Activated naive CD4-positive, alpha-beta T cell treated with anti-CD3 and anti-CD28 coated beads for 36 hours (primary cell): ENCODE measurements at regions not wholly inside any gene's neighbourhood (a gene's known extent, or its start where the extent isn't known, plus 50 kb on each side); places are given as distances from the start of the nearest gene placed in this dataset.

ENCODE experiments used
- CTCF ChIA-PET: fragments of 350-600 bp; sonication (Branson Sonifier 250); formaldehyde crosslinking; loops from one replicate; lab custom pipeline; 2021; ENCODE audit warnings: antibody characterized with exemption; lab: Charles Lee
- DNase-seq: peaks from one replicate; pipeline ENCODE4 v3.0.0-alpha.2; 2020
- H3K27ac Mint-ChIP-seq: one replicate; pipeline ENCODE4 v1.8.0; 2021; ENCODE audit warnings: mild to moderate bottlenecking, mixed read lengths
- H3K27me3 Mint-ChIP-seq: one replicate; pipeline ENCODE4 v1.8.0; 2021; ENCODE audit warnings: low read depth, mixed read lengths
- H3K36me3 Mint-ChIP-seq: one replicate; pipeline ENCODE4 v1.8.0; 2021; ENCODE audit warnings: low read depth, mixed read lengths
- H3K4me1 Mint-ChIP-seq: one replicate; pipeline ENCODE4 v1.8.0; 2021; ENCODE audit warnings: low read depth, mixed read lengths
- H3K4me3 Mint-ChIP-seq: one replicate; pipeline ENCODE4 v1.8.0; 2021; ENCODE audit warnings: mild to moderate bottlenecking, moderate library complexity, mixed read lengths
- H3K9me3 Mint-ChIP-seq: one replicate; pipeline ENCODE4 v1.8.0; 2021; ENCODE audit warnings: mixed read lengths
- intact Hi-C: fragments of 100-400 bp; cut with micrococcal nuclease; formaldehyde crosslinking; loops from one replicate; pipeline ENCODE4 v1.15.1; 2023

- intact Hi-C loops: no loop called here
- Mint-ChIP-seq H3K4me1 (peaks cover 24% of the 10 kb centered on the region), H3K9me3 (peaks cover 6% of the 10 kb centered on the region), H3K27ac (peak overlapping the region; percentile 37), H3K36me3 (no peaks in the 10 kb centered on the region), H3K27me3 (no peaks in the 10 kb centered on the region), H3K4me3 (no peak overlapping the region)
- DNase-seq: peak; percentile 35
- CTCF ChIA-PET: no interaction called here
These were observed 119.4 kb downstream of the MRPS6 start for GRCh38 chr21:34192646-34193285.

DNA sequence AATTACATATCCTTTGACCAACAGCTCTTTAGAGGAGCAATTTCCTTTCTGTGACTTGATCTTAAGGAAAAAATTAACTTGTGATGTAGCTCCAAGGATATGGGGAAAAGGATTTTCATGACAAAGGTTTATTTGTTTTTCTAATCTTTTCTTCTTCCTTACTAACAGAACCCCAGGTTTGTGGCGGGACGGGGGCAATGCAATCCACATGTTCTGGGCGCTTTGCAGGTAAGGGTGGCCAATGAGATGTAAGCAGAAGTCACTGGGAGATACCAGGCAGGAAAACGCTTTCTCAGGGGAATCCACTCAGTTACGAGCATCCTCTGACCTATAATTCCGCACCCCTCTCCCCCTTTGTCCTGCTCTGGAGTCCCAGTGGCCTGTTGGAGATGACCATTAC lies 122.0 kb downstream of the MRPS6 start:
- no peak overlapping the region for H3K27ac Mint-ChIP-seq
- H3K27me3 Mint-ChIP-seq: no peaks in the 10 kb centered on the region
- peaks cover 6% of the 10 kb centered on the region for H3K9me3 Mint-ChIP-seq
- peaks cover 45% of the 10 kb centered on the region for H3K4me1 Mint-ChIP-seq
- no peak for DNase-seq
- no peaks in the 10 kb centered on the region for H3K36me3 Mint-ChIP-seq
- CTCF ChIA-PET: no interaction called here
- H3K4me3 Mint-ChIP-seq: no peak overlapping the region
- intact Hi-C loops: no loop called here

DNA sequence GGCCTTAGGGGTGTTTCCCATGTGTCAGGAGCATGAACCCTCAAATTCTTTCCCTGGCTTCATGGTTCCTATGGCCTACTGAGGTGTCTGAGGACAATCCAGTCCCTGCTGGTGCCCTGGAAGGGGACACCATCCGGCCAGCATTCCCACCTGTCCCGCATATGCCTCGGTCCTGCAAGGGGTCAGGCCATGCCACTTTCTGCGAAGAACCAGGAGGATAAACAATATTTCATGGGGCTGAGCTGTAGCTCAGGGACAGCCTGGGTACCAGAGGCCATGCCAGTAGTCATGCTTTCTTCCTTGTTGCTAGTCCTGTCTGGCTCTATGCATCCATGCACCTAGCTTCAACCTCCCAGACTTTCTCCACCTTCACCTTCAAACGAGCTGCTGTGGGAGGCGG lies 123.6 kb downstream of the MRPS6 start:
- Mint-ChIP-seq H3K36me3 (no peaks in the 10 kb centered on the region), H3K27ac (no peak overlapping the region), H3K9me3 (peaks cover 6% of the 10 kb centered on the region), H3K27me3 (no peaks in the 10 kb centered on the region), H3K4me1 (peaks cover 47% of the 10 kb centered on the region), H3K4me3 (no peak overlapping the region)
- no peak for DNase-seq
- CTCF ChIA-PET: no interaction called here
- intact Hi-C loops: no loop called here

GRCh38 chr21:34197561-34197960 lies 124.2 kb downstream of the MRPS6 start:
- Mint-ChIP-seq H3K36me3 (no peaks in the 10 kb centered on the region), H3K4me3 (no peak overlapping the region), H3K9me3 (peaks cover 6% of the 10 kb centered on the region), H3K27ac (no peak overlapping the region), H3K4me1 (peaks cover 48% of the 10 kb centered on the region), H3K27me3 (no peaks in the 10 kb centered on the region)
- intact Hi-C loops: no loop called here
- CTCF ChIA-PET: interaction anchor here (3.0 kb wide), 1 partner anchor 274 kb away, joined by 20 read pairs; no protein-coding TSS in a partner anchor
- no peak for DNase-seq

DNA sequence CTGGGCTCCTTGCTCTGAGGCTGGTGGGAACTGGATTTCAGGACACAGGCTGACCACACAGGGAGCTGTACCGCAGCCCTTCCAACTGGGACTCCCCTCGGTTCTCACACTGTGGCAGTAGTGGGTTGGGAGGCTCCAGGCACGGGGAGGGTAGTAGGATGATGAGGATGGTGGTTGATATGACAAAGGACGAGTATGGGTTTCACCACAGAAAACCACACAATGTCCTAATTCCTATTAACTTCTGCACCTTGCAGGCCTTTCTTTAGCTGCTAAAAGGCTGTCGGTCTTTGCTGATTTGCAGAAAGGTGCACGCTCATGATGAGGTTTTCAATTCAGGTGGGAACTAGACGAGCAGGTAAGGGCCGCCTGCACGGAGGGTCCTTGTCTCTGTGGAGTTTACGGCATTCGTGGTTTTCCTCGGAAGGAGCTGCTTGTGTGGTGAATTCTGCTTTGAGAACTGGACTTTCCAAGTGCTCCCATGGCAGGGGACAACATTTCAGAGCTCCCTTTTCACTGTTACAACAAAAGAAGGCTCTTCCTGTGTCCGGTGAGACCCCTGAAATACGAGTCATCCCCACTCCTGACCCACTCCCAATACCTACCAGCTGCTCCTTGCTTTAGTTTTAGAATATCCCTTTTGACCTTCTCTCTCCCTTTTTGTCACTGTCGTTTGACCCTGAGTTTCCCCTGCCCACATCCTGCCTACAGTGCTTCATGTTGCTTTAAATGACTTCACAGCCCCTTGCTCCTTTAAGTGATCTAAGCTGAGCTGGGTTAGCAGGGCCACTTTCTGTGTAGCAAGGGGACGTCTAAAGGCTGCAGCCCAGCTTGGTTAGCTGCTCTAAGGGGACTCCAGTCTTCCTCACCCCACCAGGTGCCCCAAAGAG lies 125.1 kb downstream of the MRPS6 start:
- Mint-ChIP-seq H3K27ac (peak overlapping the region; percentile 11), H3K36me3 (no peaks in the 10 kb centered on the region), H3K9me3 (peaks cover 6% of the 10 kb centered on the region), H3K4me1 (peaks cover 48% of the 10 kb centered on the region), H3K27me3 (no peaks in the 10 kb centered on the region), H3K4me3 (no peak overlapping the region)
- CTCF ChIA-PET: interaction anchor here (0.6 to 3.0 kb wide), 5 partner anchors 33 to 275 kb away, joined by 3 to 20 read pairs (median 4); no protein-coding TSS in a partner anchor
- DNase-seq: peak; percentile 71
- intact Hi-C loops: loop anchor here (2.0 kb wide), 2 partner anchors 70 to 124 kb away; no protein-coding TSS in a partner anchor

DNA sequence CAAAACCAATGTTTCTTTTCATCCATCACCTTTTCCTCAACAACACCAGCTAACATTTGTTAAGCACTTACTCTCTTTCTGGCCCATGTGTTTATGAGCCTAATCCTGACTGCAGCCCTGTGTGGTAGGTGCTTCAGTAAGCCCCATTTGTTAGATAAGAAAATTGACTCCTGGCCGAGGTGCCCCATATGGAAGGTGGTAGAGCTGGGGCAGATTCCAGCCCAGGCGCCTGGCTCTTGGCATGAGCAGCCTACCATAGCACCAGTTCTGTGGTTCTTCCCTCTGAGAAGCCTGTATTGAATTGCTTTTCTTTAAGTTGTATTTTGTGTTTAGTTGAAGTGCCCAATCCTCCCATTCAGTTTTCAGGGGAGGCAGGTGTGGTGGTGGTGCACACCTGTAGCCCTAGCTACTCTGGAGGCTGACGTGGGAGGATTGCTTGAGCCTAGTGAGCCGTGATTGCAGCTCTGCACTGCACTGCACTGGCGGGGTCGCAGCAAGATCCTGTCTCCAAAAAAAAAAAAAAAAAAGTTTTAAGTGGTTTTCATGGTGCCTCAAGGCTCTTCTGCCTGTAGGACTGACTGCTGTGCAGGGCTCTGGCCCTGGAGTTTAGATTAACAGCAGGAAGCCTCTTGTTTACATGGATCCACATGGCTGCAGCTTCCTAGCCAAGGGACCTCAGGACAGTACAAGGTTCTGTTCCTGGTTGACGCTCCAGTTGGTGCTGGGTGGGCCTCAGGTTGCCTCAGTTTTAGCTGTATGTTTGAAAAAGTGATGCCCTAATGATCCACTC lies 125.9 kb downstream of the MRPS6 start:
- Mint-ChIP-seq H3K27ac (peak overlapping the region; percentile 10), H3K27me3 (no peaks in the 10 kb centered on the region), H3K4me1 (peaks cover 46% of the 10 kb centered on the region), H3K36me3 (no peaks in the 10 kb centered on the region), H3K9me3 (no peaks in the 10 kb centered on the region), H3K4me3 (no peak overlapping the region)
- no peak for DNase-seq
- intact Hi-C loops: loop anchor here (2.0 kb wide), 2 partner anchors 71 to 125 kb away; no protein-coding TSS in a partner anchor
- CTCF ChIA-PET: interaction anchor here (0.6 to 3.0 kb wide), 5 partner anchors 74 to 410 kb away, joined by 3 to 20 read pairs (median 5); no protein-coding TSS in a partner anchor

GRCh38 chr21:34200288-34200905 lies 127.0 kb downstream of the MRPS6 start:
- CTCF ChIA-PET: interaction anchor here (0.7 to 3.0 kb wide), 3 partner anchors 108 to 407 kb away, joined by 3 to 20 read pairs (median 8); no protein-coding TSS in a partner anchor
- H3K27ac Mint-ChIP-seq: no peak overlapping the region
- no peaks in the 10 kb centered on the region for H3K36me3 Mint-ChIP-seq
- no peaks in the 10 kb centered on the region for H3K9me3 Mint-ChIP-seq
- H3K4me3 Mint-ChIP-seq: no peak overlapping the region
- H3K27me3 Mint-ChIP-seq: no peaks in the 10 kb centered on the region
- DNase-seq: no peak
- peaks cover 46% of the 10 kb centered on the region for H3K4me1 Mint-ChIP-seq
- intact Hi-C loops: loop anchor here (5.0 to 10.0 kb wide), 2 partner anchors 278 to 556 kb away; partner anchors contain the start of genes CRYZL1 and ITSN1

- H3K27ac Mint-ChIP-seq: no peak overlapping the region
- CTCF ChIA-PET: interaction anchor here (0.6 to 4.5 kb wide), 10 partner anchors 43 to 277 kb away, joined by 3 to 38 read pairs (median 4); no protein-coding TSS in a partner anchor
- H3K9me3 Mint-ChIP-seq: no peaks in the 10 kb centered on the region
- H3K27me3 Mint-ChIP-seq: no peaks in the 10 kb centered on the region
- DNase-seq: no peak
- intact Hi-C loops: loop anchor here (5.0 to 10.0 kb wide), 2 partner anchors 279 to 556 kb away; partner anchors contain the start of genes CRYZL1 and ITSN1
- H3K4me3 Mint-ChIP-seq: peak overlapping the region; percentile 61
- H3K36me3 Mint-ChIP-seq: no peaks in the 10 kb centered on the region
- H3K4me1 Mint-ChIP-seq: peaks cover 46% of the 10 kb centered on the region
These were observed 127.6 kb downstream of the MRPS6 start for GRCh38 chr21:34201001-34201400.

DNA sequence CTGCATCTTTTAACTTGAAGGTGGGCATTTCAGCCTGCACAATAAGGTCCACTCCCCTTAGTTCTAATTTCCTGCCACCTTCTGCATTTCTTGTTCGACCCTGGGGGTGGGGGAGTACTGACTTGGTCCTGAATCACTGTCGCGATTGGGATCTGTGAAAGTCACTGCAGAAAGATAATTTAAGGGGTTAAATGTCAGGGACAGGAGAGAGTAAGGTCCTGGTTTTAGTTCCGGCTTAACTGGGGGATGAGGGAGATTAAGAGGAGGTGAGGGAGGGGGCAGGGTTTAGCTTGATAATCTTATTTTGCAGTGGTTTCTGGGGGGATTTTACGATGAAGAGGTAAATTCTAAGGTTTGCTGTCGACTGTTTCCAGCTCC lies 128.1 kb downstream of the MRPS6 start:
- H3K4me1 Mint-ChIP-seq: peaks cover 46% of the 10 kb centered on the region
- intact Hi-C loops: loop anchor here (5.0 to 10.0 kb wide), 2 partner anchors 279 to 557 kb away; partner anchors contain the start of genes CRYZL1 and ITSN1
- no peaks in the 10 kb centered on the region for H3K9me3 Mint-ChIP-seq
- DNase-seq: no peak
- peak overlapping the region; percentile 61 for H3K4me3 Mint-ChIP-seq
- CTCF ChIA-PET: interaction anchor here (0.6 to 4.5 kb wide), 16 partner anchors 15 to 277 kb away, joined by 3 to 38 read pairs (median 4); partner anchors contain the start of genes MRPS6 and SLC5A3
- no peaks in the 10 kb centered on the region for H3K27me3 Mint-ChIP-seq
- H3K36me3 Mint-ChIP-seq: no peaks in the 10 kb centered on the region
- H3K27ac Mint-ChIP-seq: no peak overlapping the region

DNA sequence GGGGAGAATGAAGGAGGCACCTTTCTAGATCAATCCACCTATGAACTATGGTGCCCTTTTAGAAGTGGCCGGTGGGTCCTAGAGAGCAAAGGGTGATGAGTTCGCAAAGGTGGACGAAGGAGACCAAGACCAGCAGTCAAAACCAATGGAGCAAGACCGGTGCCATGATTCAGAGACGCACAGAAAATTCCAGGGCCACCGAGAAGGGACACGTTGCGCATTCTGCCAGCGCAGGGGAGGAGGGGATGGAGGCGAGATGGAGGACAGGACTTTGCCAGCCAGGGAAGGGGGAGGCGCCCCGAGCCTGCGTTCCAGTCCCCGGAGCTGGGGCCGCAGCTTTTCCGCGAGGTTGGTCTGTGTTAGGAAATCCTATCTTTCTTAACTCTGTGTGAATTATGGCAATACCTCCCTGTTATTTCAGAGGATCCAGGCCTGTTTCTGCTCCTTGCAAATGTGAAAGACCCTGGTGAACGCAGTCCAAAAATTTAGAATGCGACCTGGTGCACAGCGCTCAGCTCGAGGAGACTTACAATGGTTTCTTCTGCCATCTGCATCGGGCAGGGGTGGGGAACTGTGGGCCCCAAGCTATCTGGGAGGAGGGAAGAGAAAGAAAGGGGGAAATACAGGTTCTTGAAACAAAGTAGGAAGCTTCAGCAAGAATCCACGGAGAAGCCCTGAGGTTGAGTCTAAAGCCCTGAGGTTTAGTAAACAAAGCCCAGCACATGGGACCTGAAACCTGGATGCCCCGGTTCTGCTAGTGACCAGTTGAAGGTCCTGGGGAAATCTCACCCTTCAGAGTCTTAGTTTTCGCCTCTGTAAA lies 129.4 kb downstream of the MRPS6 start:
- CTCF ChIA-PET: interaction anchor here (0.7 to 4.5 kb wide), 17 partner anchors 14 to 279 kb away, joined by 3 to 38 read pairs (median 4); partner anchors contain the start of genes MRPS6 and SLC5A3
- Mint-ChIP-seq H3K4me3 (peak overlapping the region; percentile 61), H3K36me3 (no peaks in the 10 kb centered on the region), H3K4me1 (peaks cover 43% of the 10 kb centered on the region), H3K9me3 (no peaks in the 10 kb centered on the region), H3K27me3 (no peaks in the 10 kb centered on the region), H3K27ac (no peak overlapping the region)
- no peak for DNase-seq
- intact Hi-C loops: loop anchor here (1.0 to 10.0 kb wide), 4 partner anchors 73 to 558 kb away; partner anchors contain the start of genes CRYZL1 and ITSN1
